Ureter (tissue), 1 donor: ENCODE measurements at regions not wholly inside any gene's neighbourhood (a gene's known extent, or its start where the extent isn't known, plus 50 kb on each side); places are given as distances from the start of the nearest gene placed in this dataset.
A peak's percentile ranks its signal among the peaks of the same experiment; 100 is the strongest.

ENCODE experiments used
- DNase-seq: peaks from one replicate; pipeline ENCODE4 v3.0.0-alpha.2; 2020; ENCODE audit warnings: low spot score
- donor health status: DM: yes; HTN: yes; CAD: no.

DNA sequence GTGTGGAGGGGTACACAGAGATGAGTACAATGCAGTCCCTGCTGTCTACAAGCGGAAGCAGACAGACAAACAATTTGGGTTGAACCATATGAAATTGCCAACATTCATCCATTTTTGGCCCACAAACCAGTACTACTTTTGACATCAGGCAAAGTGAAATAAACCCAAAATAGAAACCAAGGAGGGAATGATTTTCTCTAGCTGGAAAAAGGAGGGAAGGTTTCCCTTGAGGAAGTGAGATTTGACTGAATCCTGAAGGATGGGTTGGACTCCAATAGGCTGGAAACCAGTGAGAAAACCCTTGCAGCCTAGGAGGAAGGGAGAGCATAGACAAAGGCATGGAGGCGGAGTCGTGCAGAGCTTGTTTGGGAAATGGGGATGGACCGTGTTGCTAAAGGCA is 63.5 kb upstream of the PJA1 start:
- DNase-seq = no peak

DNA sequence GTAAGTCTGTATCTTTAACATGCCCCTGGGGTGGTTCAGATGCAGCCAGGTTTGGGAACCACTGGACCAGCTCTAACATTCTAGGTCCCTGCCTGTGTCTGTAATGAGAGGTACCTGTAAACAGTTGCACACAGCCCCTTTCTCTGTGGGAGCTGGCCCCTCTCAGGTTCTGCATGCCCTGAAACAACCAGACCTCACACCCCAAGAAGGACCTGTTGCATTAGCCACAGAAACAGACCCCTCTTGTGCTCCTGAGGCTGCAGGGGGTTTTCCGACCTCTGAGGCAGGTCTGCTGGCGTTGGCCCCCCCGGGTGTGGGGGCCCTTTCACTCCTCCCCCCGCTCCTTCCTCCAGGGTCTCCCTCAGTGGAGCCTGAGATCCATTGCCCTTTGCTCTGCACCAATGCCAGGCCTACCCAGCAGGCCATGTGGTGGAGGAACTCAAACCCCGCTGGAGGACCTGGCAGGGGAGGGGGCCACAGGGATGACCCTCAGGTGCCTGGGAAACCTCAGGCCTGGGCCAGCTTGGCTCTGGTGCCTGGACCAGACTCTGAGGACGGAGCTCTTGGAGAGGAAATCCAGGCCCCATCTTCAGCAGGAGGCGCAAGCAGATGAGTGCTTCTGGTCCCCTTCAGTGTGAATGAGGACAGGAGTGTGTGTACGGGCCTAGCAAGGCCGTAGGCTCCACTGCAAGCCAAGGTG is 61.4 kb upstream of the PJA1 start:
- DNase-seq = no peak

DNA sequence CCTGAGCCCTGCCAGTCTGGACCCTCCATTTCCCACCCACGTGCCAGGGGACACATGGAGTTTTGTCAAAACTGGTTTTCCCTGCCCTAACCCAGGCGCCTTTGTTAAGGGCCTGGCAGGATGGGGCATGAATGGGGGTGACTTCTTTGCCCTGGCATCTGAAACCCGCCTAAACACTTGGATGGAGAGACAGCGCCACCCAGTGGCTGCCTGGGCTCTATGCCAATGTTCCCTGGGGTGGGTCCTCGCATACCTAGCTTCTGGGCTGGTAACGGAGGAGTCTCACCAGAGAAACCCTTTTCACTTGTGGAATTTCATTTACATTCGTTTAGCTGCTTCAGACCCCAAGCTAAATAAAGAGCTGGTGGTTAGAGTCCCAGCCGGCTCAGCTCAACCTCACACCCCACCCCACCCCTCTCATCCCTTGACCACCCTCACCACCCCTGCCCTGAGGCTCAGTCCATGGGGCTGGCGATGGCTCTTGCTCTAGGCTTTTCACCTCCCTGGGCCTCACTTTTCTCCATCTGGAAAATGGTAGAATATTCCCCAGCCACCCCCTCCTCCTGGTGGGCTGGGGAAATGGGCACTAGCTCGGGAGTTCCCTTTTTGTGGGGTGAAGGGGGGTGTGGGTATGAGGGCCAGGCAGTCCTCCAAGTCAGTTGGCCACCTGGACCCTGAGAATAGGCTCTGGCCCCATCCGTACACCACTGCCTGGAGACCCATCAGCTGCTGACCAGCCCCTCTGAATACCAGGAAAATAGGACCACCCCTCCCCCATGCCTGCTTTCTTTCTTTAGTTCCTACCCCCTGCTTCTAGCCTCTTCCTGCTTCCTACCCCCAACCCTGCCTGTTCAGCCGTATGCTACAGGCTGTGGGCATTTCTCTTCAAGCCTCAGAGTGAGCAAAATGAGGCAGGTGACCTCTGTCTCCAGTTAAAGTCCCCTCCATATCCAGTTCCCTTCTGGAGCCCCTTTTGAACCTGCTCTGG is 57.1 kb upstream of the PJA1 start:
- peak; percentile 78 for DNase-seq

GRCh38 chrX:69221239-69222102 is 56.2 kb upstream of the PJA1 start:
- no peak for DNase-seq

DNA sequence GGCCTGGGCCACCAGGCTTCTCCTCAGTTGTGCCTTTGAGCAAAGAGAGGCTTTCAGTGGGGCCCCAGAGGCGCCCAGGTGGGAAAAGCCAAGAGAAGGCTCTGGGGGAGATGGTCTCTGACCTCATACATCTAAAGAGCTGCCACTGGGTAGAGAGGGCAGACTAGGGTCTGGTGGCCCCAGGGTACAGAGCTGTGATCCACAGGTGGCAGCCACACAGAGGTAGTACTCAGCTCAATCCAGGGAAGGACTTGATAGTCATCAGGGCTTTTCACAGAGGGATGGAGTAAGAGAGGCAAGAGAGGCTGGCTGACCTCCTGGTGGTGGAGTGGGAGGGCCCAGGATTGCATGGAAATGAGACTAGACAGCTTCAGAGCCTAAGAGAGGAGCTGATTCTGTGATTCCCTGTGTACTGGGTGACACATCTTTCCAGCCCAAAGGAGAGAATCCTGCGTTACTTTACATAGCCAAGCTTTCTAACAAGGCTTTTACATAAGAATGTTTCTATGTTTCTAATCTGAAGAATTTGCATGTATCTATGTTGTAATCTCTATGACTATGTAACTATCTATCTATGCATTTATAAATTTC is 53.2 kb upstream of the PJA1 start:
- DNase-seq = no peak

- peak; percentile 48 for DNase-seq
Observed at GRCh38 chrX:69216911-69217310, 51.7 kb upstream of the PJA1 start.

- no peak for DNase-seq
Observed at GRCh38 chrX:69216446-69216845, 51.2 kb upstream of the PJA1 start.

DNA sequence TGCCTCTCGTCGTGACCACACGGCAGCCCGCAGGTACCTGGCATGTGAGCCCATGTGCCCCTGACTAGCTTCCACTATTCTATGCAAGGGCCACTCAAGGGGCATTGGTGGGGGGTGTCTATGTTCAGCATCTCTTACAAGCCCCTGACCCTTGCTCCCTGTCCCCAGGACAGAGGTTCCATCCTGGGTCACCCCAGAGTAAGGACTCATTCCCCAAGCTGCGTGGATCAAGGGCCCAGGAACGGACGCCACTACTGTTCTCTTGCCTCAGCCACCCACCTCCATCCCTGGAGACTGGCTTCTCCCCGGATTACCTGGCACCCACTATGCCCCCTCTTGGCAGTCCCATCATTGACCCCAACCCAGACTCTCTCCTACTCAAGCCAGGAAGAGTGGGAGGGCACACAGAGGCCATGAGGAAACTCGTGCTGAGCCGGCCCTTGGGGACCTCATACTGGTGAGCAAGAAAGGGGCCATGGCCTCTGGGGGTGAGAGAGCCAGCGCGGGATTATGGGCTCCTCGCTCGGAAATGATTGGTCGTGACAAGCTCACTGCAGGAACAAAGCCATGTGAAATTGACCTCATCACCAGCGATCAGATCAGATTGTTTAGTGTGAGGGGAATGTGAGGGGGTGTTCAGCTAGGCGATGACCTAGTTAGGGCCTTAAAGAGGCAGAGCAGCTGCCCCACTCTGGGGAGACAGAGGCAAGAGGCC is 50.1 kb upstream of the PJA1 start:
- DNase-seq = no peak
